ENCODE measurements at regions not wholly inside any gene's neighbourhood (a gene's known extent, or its start where the extent isn't known, plus 50 kb on each side); places are given as distances from the start of the nearest gene placed in this dataset.

DNA sequence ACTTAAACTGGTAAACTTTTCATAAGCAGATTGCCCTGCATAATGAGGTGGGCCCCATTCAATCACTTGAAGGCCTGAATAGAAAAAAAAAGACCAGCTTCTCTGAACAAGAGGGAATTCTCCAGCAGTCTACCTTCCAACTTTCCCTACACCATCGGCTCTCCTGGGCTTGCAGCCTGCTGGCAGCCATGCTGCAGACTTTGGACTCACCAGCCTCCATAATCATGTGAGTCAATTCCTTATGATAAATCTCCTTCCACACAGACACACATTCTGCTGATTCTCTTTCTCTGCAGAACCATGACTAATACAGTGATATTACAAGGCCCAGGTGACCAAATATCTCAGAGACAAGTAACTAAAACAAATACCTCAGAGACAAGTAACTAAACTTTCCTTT is 113.8 kb upstream of the WDR17 start:
- TF ChIP-seq CTCF (IDR thresholded peaks at IDR 0.05) = no peak

DNA sequence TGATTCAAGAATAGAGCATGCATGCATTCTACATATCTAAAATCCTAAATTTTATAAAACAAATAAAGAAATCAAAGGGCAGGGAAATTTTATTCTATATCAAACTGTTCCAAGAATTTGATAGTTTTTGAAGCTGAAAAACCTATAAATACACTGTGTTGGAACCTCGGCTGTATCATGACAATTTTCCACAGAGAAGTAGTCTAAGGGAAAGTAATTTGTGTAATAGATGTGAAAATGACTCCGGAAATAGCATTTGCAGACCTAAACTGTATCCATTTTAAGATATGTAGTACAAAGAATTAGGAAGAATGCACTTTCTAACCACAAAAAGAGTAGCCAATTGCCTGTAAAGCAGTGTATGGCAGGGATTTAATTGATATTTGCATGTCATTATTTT is 112.5 kb upstream of the WDR17 start:
- H3K27me3 ChIP-seq (ENCODE audit: control insufficient read depth, insufficient read depth, low read length) = no peaks in the 10 kb centered on the region
- intact Hi-C loops (cut with micrococcal nuclease) = no loop called here
- H3K4me3 ChIP-seq (ENCODE audit: low read length) = no peak overlapping the region
- DNase-seq (no peak), ATAC-seq (no peak)
- H3K4me1 ChIP-seq (ENCODE audit: control insufficient read depth, insufficient read depth, low read length) = no peaks in the 10 kb centered on the region
- 82% methylated on average over 2 of the region's 2 CpGs for WGBS (ENCODE audit: insufficient coverage)
- Mint-ChIP-seq H3K4me3 (no peak overlapping the region), H3K27ac (no peak overlapping the region), H3K27me3 (ENCODE audit: low read depth in 2 of 2) (no peaks in the 10 kb centered on the region), H3K36me3 (no peaks in the 10 kb centered on the region), H3K4me1 (no peaks in the 10 kb centered on the region), H3K9me3 (no peaks in the 10 kb centered on the region)
- H3K9me3 ChIP-seq (ENCODE audit: control insufficient read depth, insufficient read depth, low read length) = no peaks in the 10 kb centered on the region
- no peaks in the 10 kb centered on the region for H3K36me3 ChIP-seq (ENCODE audit: control insufficient read depth, insufficient read depth, low read length)
- TF ChIP-seq CTCF (IDR thresholded peaks at IDR 0.05) = no peak
- H3K27ac ChIP-seq (ENCODE audit: low read length) = no peak overlapping the region

More for the DNA sequence above, 113.8 kb upstream of the WDR17 start:
- DNase-seq (no peak), ATAC-seq (no peak)
- Histone ChIP-seq H3K27ac (ENCODE audit: low read length) (no peak overlapping the region), H3K4me3 (ENCODE audit: low read length) (no peak overlapping the region), H3K4me1 (ENCODE audit: control insufficient read depth, insufficient read depth, low read length) (no peaks in the 10 kb centered on the region), H3K9me3 (ENCODE audit: control insufficient read depth, insufficient read depth, low read length) (no peaks in the 10 kb centered on the region), H3K36me3 (ENCODE audit: control insufficient read depth, insufficient read depth, low read length) (no peaks in the 10 kb centered on the region), H3K27me3 (ENCODE audit: control insufficient read depth, insufficient read depth, low read length) (no peaks in the 10 kb centered on the region)
- Mint-ChIP-seq H3K27ac (no peak overlapping the region), H3K4me1 (peaks cover 0 to 2% of the 10 kb centered on the region in 2 donors), H3K27me3 (ENCODE audit: low read depth in 2 of 2) (no peaks in the 10 kb centered on the region), H3K4me3 (no peak overlapping the region), H3K36me3 (no peaks in the 10 kb centered on the region), H3K9me3 (no peaks in the 10 kb centered on the region)
- intact Hi-C loops (cut with micrococcal nuclease) = no loop called here
- WGBS (ENCODE audit: insufficient coverage) = 93% methylated on average over 1 of the region's 1 CpG

DNA sequence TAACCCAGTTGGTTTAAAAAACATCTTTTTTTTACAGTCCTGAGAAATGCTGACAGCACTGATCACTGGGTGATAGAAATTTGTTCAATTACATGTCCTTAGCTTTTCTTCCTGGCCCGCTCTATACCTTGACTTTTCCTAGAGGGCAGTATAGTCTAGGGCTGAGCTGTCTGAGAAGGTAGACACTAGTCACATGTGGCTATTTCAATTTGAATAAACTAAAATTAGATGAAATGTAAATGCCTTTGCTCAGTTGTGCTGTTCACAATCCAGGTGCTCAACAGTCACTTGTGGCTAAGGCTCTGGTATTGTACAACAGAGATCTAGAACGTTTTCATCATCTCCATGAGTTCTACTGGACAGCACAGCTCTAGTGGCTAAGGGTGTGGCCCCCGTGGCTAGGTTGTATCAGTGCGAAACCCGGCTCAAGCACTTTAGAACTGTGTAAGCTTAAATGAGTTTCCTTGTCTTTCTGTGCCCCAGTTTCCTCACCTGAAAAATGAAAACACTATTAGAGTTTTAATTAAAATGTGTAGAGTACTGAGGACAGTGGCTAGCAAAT is 111.6 kb upstream of the WDR17 start:
- H3K27ac Mint-ChIP-seq = no peak overlapping the region
- no peak overlapping the region for H3K27ac ChIP-seq (ENCODE audit: low read length)
- no peak overlapping the region for H3K4me3 ChIP-seq (ENCODE audit: low read length)
- intact Hi-C loops (cut with micrococcal nuclease) = no loop called here
- H3K27me3 ChIP-seq (ENCODE audit: control insufficient read depth, insufficient read depth, low read length) = no peaks in the 10 kb centered on the region
- DNase-seq (no peak), ATAC-seq (no peak)
- H3K4me3 Mint-ChIP-seq = no peak overlapping the region
- H3K27me3 Mint-ChIP-seq (ENCODE audit: low read depth in 2 of 2) = no peaks in the 10 kb centered on the region
- no peaks in the 10 kb centered on the region for H3K36me3 ChIP-seq (ENCODE audit: control insufficient read depth, insufficient read depth, low read length)
- 69% methylated on average over 5 of the region's 5 CpGs for WGBS (ENCODE audit: insufficient coverage)
- H3K4me1 Mint-ChIP-seq = no peaks in the 10 kb centered on the region
- H3K4me1 ChIP-seq (ENCODE audit: control insufficient read depth, insufficient read depth, low read length) = no peaks in the 10 kb centered on the region
- no peaks in the 10 kb centered on the region for H3K36me3 Mint-ChIP-seq
- no peaks in the 10 kb centered on the region for H3K9me3 Mint-ChIP-seq
- no peaks in the 10 kb centered on the region for H3K9me3 ChIP-seq (ENCODE audit: control insufficient read depth, insufficient read depth, low read length)
- TF ChIP-seq CTCF (IDR thresholded peaks at IDR 0.05) = no peak

GRCh38 chr4:175954685-175955084 is 111.0 kb upstream of the WDR17 start:
- Histone ChIP-seq H3K27me3 (ENCODE audit: control insufficient read depth, insufficient read depth, low read length) (no peaks in the 10 kb centered on the region), H3K27ac (ENCODE audit: low read length) (no peak overlapping the region), H3K9me3 (ENCODE audit: control insufficient read depth, insufficient read depth, low read length) (no peaks in the 10 kb centered on the region), H3K4me3 (ENCODE audit: low read length) (no peak overlapping the region), H3K4me1 (ENCODE audit: control insufficient read depth, insufficient read depth, low read length) (no peaks in the 10 kb centered on the region), H3K36me3 (ENCODE audit: control insufficient read depth, insufficient read depth, low read length) (no peaks in the 10 kb centered on the region)
- Mint-ChIP-seq H3K36me3 (no peaks in the 10 kb centered on the region), H3K4me3 (no peak overlapping the region), H3K9me3 (peaks cover 2% of the 10 kb centered on the region in 2 donors), H3K4me1 (no peaks in the 10 kb centered on the region), H3K27me3 (ENCODE audit: low read depth in 2 of 2) (no peaks in the 10 kb centered on the region), H3K27ac (no peak overlapping the region)
- intact Hi-C loops (cut with micrococcal nuclease) = no loop called here
- DNase-seq (no peak), ATAC-seq (no peak)
- TF ChIP-seq CTCF (IDR thresholded peaks at IDR 0.05) = no peak
- 86% methylated on average over 3 of the region's 3 CpGs for WGBS (ENCODE audit: insufficient coverage)

Measured in natural killer cell (primary cell).